K562 (cell line): ENCODE measurements at regions not wholly inside any gene's neighbourhood (a gene's known extent, or its start where the extent isn't known, plus 50 kb on each side); places are given as distances from the start of the nearest gene placed in this dataset.
"Not testable (repeated sequence)": the region's sequence is repeated elsewhere in the genome, so short reads cannot be mapped to it uniquely, and the experiment has no call there.

ENCODE experiments used
- ATAC-seq: fragments of 200-7000 bp; cut with Tn5 transposase; 3 replicates; pipeline ENCODE4 v1.9.1; 2020; ENCODE audit warnings: moderate library complexity
- BruUV-seq: library from RNA; stranded (reverse); fragments of 400-500 nt; replicated peaks from 2 replicates; lab custom pipeline; 2021; lab: Mats Ljungman, UMichigan
- CTCF ChIA-PET: fragments of 300-600 bp; formaldehyde crosslinking; extraction: SDS; loops from one replicate; lab custom pipeline; 2021; ENCODE audit warnings: low intra/inter-chr PET ratio; lab: Yijun Ruan, JAX
- POLR2A ChIA-PET: fragments of 300-600, 350-650 bp; sonication (Branson Sonifier 250); formaldehyde crosslinking; extraction: SDS; loops from one replicate; lab custom pipeline; 2021; ENCODE audit warnings: antibody characterized with exemption, inconsistent platforms; lab: Yijun Ruan, JAX
- DNase-seq, 4 experiments: peaks; one replicate each; pipeline versions ENCODE4 v3.0.0 to v3.0.0-alpha.2; 2011 to 2018; ENCODE audit warnings: low spot score in 3 of 4, mixed read lengths in 3 of 4; ENCODE audit errors: extremely low read depth in 1 of 4
- FAIRE-seq: peaks from 2 replicates; lab custom pipeline; 2011; peaks lifted over from hg19 to GRCh38; lab: Jason Lieb, UNC
- H2AFZ ChIP-seq: 2 replicates; pipeline ENCODE4 v1.6.0; 2011; ENCODE audit warnings: low read depth, low read length, control low read depth, inconsistent platforms
- H3K27ac ChIP-seq: fragments of 200-600 bp; 3 replicates; pipeline ENCODE4 v1.8.0; 2011; ENCODE audit warnings: low read depth, mild to moderate bottlenecking, control low read depth, inconsistent platforms, low read length, moderate library complexity, mixed read lengths; ENCODE audit errors: extremely low read depth
- H3K27me3 ChIP-seq, 2 experiments: fragments of 300-600 bp in 1 of 2; 2 replicates in 1 of 2; 3 replicates in 1 of 2; pipeline versions ENCODE4 v1.6.0 to v1.8.0; 2011; ENCODE audit warnings: inconsistent platforms in 2 of 2, low read length in 2 of 2, mild to moderate bottlenecking in 1 of 2, mixed read lengths in 1 of 2, moderate library complexity in 1 of 2; ENCODE audit not compliant: control insufficient read depth in 2 of 2, insufficient read depth in 2 of 2
- H3K36me3 ChIP-seq: fragments of 300-600 bp; 3 replicates; pipeline ENCODE4 v1.8.0; 2011; ENCODE audit warnings: mild to moderate bottlenecking, low read length, inconsistent platforms; ENCODE audit not compliant: control insufficient read depth, insufficient read depth
- H3K4me1 ChIP-seq, 2 experiments: fragments of 200-600 bp in 1 of 2; replicated peaks in 1 of 2; 2 replicates in 1 of 2; 3 replicates in 1 of 2; pipeline versions ENCODE4 v1.5.1 to v1.8.0; 2011; ENCODE audit warnings: inconsistent platforms in 2 of 2, low read length in 2 of 2, mild to moderate bottlenecking in 1 of 2, mixed read lengths in 1 of 2, moderate library complexity in 1 of 2; ENCODE audit not compliant: control insufficient read depth in 2 of 2, insufficient read depth in 2 of 2
- H3K4me2 ChIP-seq: 2 replicates; pipeline ENCODE4 v1.6.1; 2011; ENCODE audit warnings: low read length, control low read depth, inconsistent platforms, mixed read lengths; ENCODE audit not compliant: insufficient read depth
- H3K4me3 ChIP-seq: fragments of 200-600 bp; sonication (generic), shearing (Covaris generic); 2 replicates; pipeline ENCODE4 v1.5.1; 2016; ENCODE audit warnings: control low read depth, inconsistent platforms
- H3K79me2 ChIP-seq: fragments of 200-600 bp; 3 replicates; pipeline ENCODE4 v1.8.0; 2011; ENCODE audit warnings: low read length, inconsistent platforms; ENCODE audit not compliant: control insufficient read depth, insufficient read depth
- H3K9ac ChIP-seq, 2 experiments: 2 replicates each; pipeline versions ENCODE4 v1.6.0 to v1.6.1; 2011; ENCODE audit warnings: low read depth in 2 of 2, low read length in 2 of 2, control low read depth in 1 of 2, inconsistent platforms in 1 of 2, mild to moderate bottlenecking in 1 of 2, mixed read lengths in 1 of 2; ENCODE audit not compliant: insufficient read depth in 1 of 2
- H3K9me1 ChIP-seq: one replicate; pipeline ENCODE4 v1.6.0; 2011; ENCODE audit warnings: inconsistent platforms, mild to moderate bottlenecking, low read length, moderate library complexity; ENCODE audit not compliant: control insufficient read depth, insufficient read depth
- H3K9me3 ChIP-seq: replicated peaks from 2 replicates; pipeline ENCODE4 v1.5.1; 2011; ENCODE audit warnings: low read depth, low read length, inconsistent platforms; ENCODE audit not compliant: control insufficient read depth, insufficient read depth
- H4K20me1 ChIP-seq: replicated peaks from 2 replicates; pipeline ENCODE4 v1.6.1; 2011; ENCODE audit warnings: low read length, inconsistent platforms, mixed read lengths; ENCODE audit not compliant: control insufficient read depth, insufficient read depth
- WGBS: fragments of 100-300 bp; shearing (Covaris generic); methylation state at CpG from one replicate; pipeline ENCODE4 v1.1.6; 2016; ENCODE audit warnings: low coverage, mixed read lengths; ENCODE audit not compliant: insufficient coverage; ENCODE audit errors: missing lambda C conversion rate; 5-methylcytosine and 5-hydroxymethylcytosine counted together
- in situ Hi-C: fragments of 300-500 bp; cut with MboI; formaldehyde crosslinking; loops from 4 replicates; pipeline ENCODE4 v1.15.0; 2018; ENCODE audit warnings: inconsistent platforms, mixed read lengths
- intact Hi-C: fragments of 100-400 bp; cut with micrococcal nuclease; formaldehyde crosslinking; loops from 2 replicates; pipeline ENCODE4 v1.14.2; 2022

- H3K4me1 ChIP-seq, FAIRE-seq, H3K9ac ChIP-seq, intact Hi-C loops, H2AFZ ChIP-seq, H3K4me2 ChIP-seq, H3K9me1 ChIP-seq, H3K79me2 ChIP-seq, H4K20me1 ChIP-seq, H3K36me3 ChIP-seq, POLR2A ChIA-PET, CTCF ChIA-PET, H3K4me3 ChIP-seq, DNase-seq, H3K9me3 ChIP-seq, BruUV-seq, in situ Hi-C loops, H3K27ac ChIP-seq, ATAC-seq, H3K27me3 ChIP-seq: not testable (repeated sequence)
- 93% methylated on average over 7 of the region's 9 CpGs for WGBS
Observed at GRCh38 chr15:30484887-30485286, 67.0 kb upstream of the GOLGA8Q start.

GRCh38 chr15:30489237-30489636 is 62.6 kb upstream of the GOLGA8Q start:
- H3K9me3 ChIP-seq, H3K27me3 ChIP-seq, H3K4me1 ChIP-seq, POLR2A ChIA-PET, H3K4me2 ChIP-seq, in situ Hi-C loops, H3K9ac ChIP-seq, ATAC-seq, H2AFZ ChIP-seq, H3K9me1 ChIP-seq, FAIRE-seq, H3K36me3 ChIP-seq, CTCF ChIA-PET, H3K4me3 ChIP-seq, H3K27ac ChIP-seq, BruUV-seq, H3K79me2 ChIP-seq, intact Hi-C loops, H4K20me1 ChIP-seq, DNase-seq: not testable (repeated sequence)
- 94% methylated on average over 13 of the region's 17 CpGs for WGBS

GRCh38 chr15:30490334-30490733 is 61.5 kb upstream of the GOLGA8Q start:
- CTCF ChIA-PET, H2AFZ ChIP-seq, H3K9ac ChIP-seq, H3K9me1 ChIP-seq, in situ Hi-C loops, H4K20me1 ChIP-seq, H3K4me2 ChIP-seq, H3K27ac ChIP-seq, H3K79me2 ChIP-seq, POLR2A ChIA-PET, H3K27me3 ChIP-seq, ATAC-seq, BruUV-seq, H3K4me3 ChIP-seq, intact Hi-C loops, DNase-seq, H3K9me3 ChIP-seq, H3K4me1 ChIP-seq, FAIRE-seq, H3K36me3 ChIP-seq: not testable (repeated sequence)
- 100% methylated on average over 1 of the region's 1 CpG for WGBS

DNA sequence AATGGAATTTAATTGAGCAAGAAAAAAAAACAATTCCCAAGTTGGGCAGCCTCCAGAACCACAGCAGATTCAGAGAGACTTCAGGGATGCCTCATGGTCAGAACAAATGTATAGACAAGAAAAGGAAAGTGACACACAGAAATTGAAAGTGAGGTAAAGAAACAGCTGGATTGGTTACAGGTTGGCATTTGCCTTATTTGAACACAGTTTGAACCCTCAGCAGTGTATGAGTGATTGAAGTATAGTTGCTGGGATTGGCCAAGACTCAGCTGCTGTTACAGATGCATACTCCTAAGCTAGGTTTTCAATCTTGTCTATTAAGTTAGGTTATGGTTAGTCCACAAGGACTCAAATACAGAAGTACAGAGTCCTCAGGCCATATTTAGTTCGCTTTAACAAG is 57.9 kb upstream of the GOLGA8Q start:
- CTCF ChIA-PET, intact Hi-C loops, H3K9me1 ChIP-seq, H3K79me2 ChIP-seq, H3K36me3 ChIP-seq, H3K4me3 ChIP-seq, H3K27ac ChIP-seq, DNase-seq, in situ Hi-C loops, FAIRE-seq, BruUV-seq, H4K20me1 ChIP-seq, H3K9ac ChIP-seq, H2AFZ ChIP-seq, H3K27me3 ChIP-seq, H3K4me2 ChIP-seq, H3K4me1 ChIP-seq, H3K9me3 ChIP-seq, POLR2A ChIA-PET, ATAC-seq: not testable (repeated sequence)
- no CpG with 5 or more reads among the region's 1 CpG for WGBS
